ENCODE measurements at regions not wholly inside any gene's neighbourhood (a gene's known extent, or its start where the extent isn't known, plus 50 kb on each side); places are given as distances from the start of the nearest gene placed in this dataset.

DNA sequence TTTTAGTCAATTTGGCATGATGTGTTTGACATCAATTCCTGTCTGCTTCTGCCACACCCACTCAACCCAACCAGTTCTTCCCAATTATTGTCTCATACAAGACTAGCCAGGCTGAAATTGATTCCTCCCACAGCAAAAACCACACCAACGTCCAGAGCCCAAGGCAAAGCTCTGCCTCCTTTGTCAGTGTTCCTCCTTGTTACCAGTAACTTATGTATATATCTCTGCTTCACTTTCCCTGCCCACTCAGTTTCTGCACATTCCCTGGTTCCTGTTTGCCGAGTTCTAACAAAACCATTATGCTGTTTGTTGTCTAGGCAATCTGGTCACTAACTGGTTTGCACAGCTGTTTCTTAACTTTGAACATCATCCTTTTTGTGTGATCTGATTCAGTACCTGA, 547.9 kb upstream of the PTCHD4 start:
- TF ChIP-seq, protein P1, sequence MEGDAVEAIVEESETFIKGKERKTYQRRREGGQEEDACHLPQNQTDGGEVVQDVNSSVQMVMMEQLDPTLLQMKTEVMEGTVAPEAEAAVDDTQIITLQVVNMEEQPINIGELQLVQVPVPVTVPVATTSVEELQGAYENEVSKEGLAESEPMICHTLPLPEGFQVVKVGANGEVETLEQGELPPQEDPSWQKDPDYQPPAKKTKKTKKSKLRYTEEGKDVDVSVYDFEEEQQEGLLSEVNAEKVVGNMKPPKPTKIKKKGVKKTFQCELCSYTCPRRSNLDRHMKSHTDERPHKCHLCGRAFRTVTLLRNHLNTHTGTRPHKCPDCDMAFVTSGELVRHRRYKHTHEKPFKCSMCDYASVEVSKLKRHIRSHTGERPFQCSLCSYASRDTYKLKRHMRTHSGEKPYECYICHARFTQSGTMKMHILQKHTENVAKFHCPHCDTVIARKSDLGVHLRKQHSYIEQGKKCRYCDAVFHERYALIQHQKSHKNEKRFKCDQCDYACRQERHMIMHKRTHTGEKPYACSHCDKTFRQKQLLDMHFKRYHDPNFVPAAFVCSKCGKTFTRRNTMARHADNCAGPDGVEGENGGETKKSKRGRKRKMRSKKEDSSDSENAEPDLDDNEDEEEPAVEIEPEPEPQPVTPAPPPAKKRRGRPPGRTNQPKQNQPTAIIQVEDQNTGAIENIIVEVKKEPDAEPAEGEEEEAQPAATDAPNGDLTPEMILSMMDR (IDR thresholded peaks at IDR 0.05), result no peak
- no peak for TF ChIP-seq POLR2A (IDR thresholded peaks at IDR 0.05)
